GM18508 (cell line): ENCODE measurements at regions not wholly inside any gene's neighbourhood (a gene's known extent, or its start where the extent isn't known, plus 50 kb on each side); places are given as distances from the start of the nearest gene placed in this dataset.

Experiments
- ATAC-seq: cut with Tn5 transposase; IDR thresholded peaks from one replicate; pipeline ENCODE4 v1.9.1; 2021; ENCODE audit warnings: moderate number of reproducible peaks; ENCODE audit not compliant: insufficient read depth, unreplicated experiment

GRCh38 chr6:166677941-166678340 is 50.9 kb upstream of the RPS6KA2 start:
- ATAC-seq, result no peak
